K562 (cell line): ENCODE measurements at regions not wholly inside any gene's neighbourhood (a gene's known extent, or its start where the extent isn't known, plus 50 kb on each side); places are given as distances from the start of the nearest gene placed in this dataset.

Source experiments
- BACH1 ChIP-seq: fragments of 200-800 bp; sonication (Bioruptor generic); IDR thresholded peaks from 2 replicates; pipeline ENCODE4 v1.6.1; 2016; ENCODE audit warnings: missing genetic modification characterization, missing compliant biosample characterization
- BRD9 ChIP-seq: fragments of 450-650 bp; IDR thresholded peaks from 2 replicates; pipeline ENCODE4 v1.6.1; 2018; ENCODE audit warnings: low read depth; ENCODE audit not compliant: partially characterized antibody
- CEBPG ChIP-seq, 3 experiments: fragments of 200-800 bp in 1 of 3; sonication (Bioruptor generic) in 1 of 3; sonication (generic) in 1 of 3; formaldehyde crosslinking in 1 of 3; IDR thresholded peaks in 2 of 3; conservative IDR thresholded peaks in 1 of 3; 2 replicates each; pipeline versions ENCODE4 v1.6.1 to v1.8.0; 2016 to 2022; ENCODE audit warnings: missing compliant biosample characterization in 2 of 3, missing genetic modification characterization in 2 of 3, mild to moderate bottlenecking in 1 of 3, missing genetic modification reagents in 1 of 3
- ESRRA ChIP-seq: fragments of 450-650 bp; IDR thresholded peaks from 2 replicates; pipeline ENCODE4 v1.6.1; 2014; ENCODE audit warnings: low read depth, mild to moderate bottlenecking, moderate library complexity, borderline replicate concordance
- FOXP1 ChIP-seq: sonication (generic); formaldehyde crosslinking; IDR thresholded peaks from 2 replicates; pipeline ENCODE4 v1.8.0; 2022; ENCODE audit warnings: mild to moderate bottlenecking, missing genetic modification reagents
- HMBOX1 ChIP-seq: sonication (generic); IDR thresholded peaks from 2 replicates; pipeline ENCODE4 v1.6.1; 2016
- MAFK ChIP-seq: IDR thresholded peaks from 2 replicates; pipeline ENCODE4 v1.6.1; 2011; ENCODE audit warnings: low read length, improper control_type of control experiment
- NFYB ChIP-seq: IDR thresholded peaks from 2 replicates; pipeline ENCODE4 v1.6.1; 2011; ENCODE audit warnings: mild to moderate bottlenecking, moderate library complexity; ENCODE audit not compliant: insufficient read length; ENCODE audit errors: extremely low read depth
- SPI1 ChIP-seq: IDR thresholded peaks from 2 replicates; pipeline ENCODE4 v1.6.1; 2011; ENCODE audit warnings: low read depth, low read length, control low read depth, borderline replicate concordance
- XRCC4 ChIP-seq: IDR thresholded peaks from one replicate; pipeline ENCODE4 v1.6.1; 2011; ENCODE audit not compliant: insufficient read depth, insufficient read length; ENCODE audit errors: extremely low read depth
- ZBTB7A ChIP-seq: IDR thresholded peaks from 2 replicates; pipeline ENCODE4 v1.6.1; 2011; ENCODE audit warnings: low read depth, mild to moderate bottlenecking, low read length, moderate library complexity, borderline replicate concordance; ENCODE audit not compliant: control insufficient read depth
- ZC3H11A ChIP-seq: IDR thresholded peaks from 2 replicates; pipeline ENCODE4 v1.6.1; 2012; ENCODE audit warnings: low read depth, low read length, improper control_type of control experiment
- ZNF133 ChIP-seq: fragments of 250-450 bp; sonication (Bioruptor Pico); IDR thresholded peaks from 2 replicates; pipeline ENCODE4 v1.4.0; 2020; ENCODE audit warnings: mild to moderate bottlenecking
- ZNF431 ChIP-seq: sonication (generic); formaldehyde crosslinking; IDR thresholded peaks from 2 replicates; pipeline ENCODE4 v1.8.0; 2022; ENCODE audit warnings: mild to moderate bottlenecking, missing genetic modification reagents
- TF ChIP-seq, protein P1 (sequence below): sonication (generic); formaldehyde crosslinking; IDR thresholded peaks from 2 replicates; pipeline ENCODE4 v1.8.1; 2023; ENCODE audit warnings: mild to moderate bottlenecking, missing genetic modification reagents
- TF ChIP-seq, protein P2 (sequence below), 2 experiments: fragments of 450-650 bp in 1 of 2; IDR thresholded peaks; 2 replicates each; pipeline ENCODE4 v1.6.1; 2011 to 2017; ENCODE audit warnings: low read depth in 2 of 2, antibody characterized with exemption in 1 of 2, borderline replicate concordance in 1 of 2, low read length in 1 of 2, mild to moderate bottlenecking in 1 of 2, mixed read lengths in 1 of 2; ENCODE audit not compliant: control insufficient read depth in 1 of 2

GRCh38 chr2:111624411-111625156, 259.4 kb downstream of the ANAPC1 start (continued):
- TF ChIP-seq, protein P1, sequence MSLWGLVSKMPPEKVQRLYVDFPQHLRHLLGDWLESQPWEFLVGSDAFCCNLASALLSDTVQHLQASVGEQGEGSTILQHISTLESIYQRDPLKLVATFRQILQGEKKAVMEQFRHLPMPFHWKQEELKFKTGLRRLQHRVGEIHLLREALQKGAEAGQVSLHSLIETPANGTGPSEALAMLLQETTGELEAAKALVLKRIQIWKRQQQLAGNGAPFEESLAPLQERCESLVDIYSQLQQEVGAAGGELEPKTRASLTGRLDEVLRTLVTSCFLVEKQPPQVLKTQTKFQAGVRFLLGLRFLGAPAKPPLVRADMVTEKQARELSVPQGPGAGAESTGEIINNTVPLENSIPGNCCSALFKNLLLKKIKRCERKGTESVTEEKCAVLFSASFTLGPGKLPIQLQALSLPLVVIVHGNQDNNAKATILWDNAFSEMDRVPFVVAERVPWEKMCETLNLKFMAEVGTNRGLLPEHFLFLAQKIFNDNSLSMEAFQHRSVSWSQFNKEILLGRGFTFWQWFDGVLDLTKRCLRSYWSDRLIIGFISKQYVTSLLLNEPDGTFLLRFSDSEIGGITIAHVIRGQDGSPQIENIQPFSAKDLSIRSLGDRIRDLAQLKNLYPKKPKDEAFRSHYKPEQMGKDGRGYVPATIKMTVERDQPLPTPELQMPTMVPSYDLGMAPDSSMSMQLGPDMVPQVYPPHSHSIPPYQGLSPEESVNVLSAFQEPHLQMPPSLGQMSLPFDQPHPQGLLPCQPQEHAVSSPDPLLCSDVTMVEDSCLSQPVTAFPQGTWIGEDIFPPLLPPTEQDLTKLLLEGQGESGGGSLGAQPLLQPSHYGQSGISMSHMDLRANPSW, result no peak
- TF ChIP-seq XRCC4 (no peak), MAFK (no peak), ZNF133 (no peak), ZC3H11A (no peak), BRD9 (no peak), SPI1 (no peak), BACH1 (peak; percentile 58; the same call in 1 of the 2 replicates), CEBPG (CRISPR knock-in tag; IDR thresholded peaks at IDR 0.05) (peak; percentile 40; the same call in 1 of the 2 replicates), CEBPG (tag; conservative IDR thresholded peaks at IDR 0.05 in 1 of 2, IDR thresholded peaks at IDR 0.05 in 1 of 2) (peak; percentile 91 to 95), NFYB (no peak), ESRRA (no peak), FOXP1 (CRISPR knock-in tag) (no peak), ZBTB7A (no peak), ZNF431 (no peak), HMBOX1 (0 out of 2 replicates have a peak, but pooled peaks have one; percentile 19)
- TF ChIP-seq, protein P2, sequence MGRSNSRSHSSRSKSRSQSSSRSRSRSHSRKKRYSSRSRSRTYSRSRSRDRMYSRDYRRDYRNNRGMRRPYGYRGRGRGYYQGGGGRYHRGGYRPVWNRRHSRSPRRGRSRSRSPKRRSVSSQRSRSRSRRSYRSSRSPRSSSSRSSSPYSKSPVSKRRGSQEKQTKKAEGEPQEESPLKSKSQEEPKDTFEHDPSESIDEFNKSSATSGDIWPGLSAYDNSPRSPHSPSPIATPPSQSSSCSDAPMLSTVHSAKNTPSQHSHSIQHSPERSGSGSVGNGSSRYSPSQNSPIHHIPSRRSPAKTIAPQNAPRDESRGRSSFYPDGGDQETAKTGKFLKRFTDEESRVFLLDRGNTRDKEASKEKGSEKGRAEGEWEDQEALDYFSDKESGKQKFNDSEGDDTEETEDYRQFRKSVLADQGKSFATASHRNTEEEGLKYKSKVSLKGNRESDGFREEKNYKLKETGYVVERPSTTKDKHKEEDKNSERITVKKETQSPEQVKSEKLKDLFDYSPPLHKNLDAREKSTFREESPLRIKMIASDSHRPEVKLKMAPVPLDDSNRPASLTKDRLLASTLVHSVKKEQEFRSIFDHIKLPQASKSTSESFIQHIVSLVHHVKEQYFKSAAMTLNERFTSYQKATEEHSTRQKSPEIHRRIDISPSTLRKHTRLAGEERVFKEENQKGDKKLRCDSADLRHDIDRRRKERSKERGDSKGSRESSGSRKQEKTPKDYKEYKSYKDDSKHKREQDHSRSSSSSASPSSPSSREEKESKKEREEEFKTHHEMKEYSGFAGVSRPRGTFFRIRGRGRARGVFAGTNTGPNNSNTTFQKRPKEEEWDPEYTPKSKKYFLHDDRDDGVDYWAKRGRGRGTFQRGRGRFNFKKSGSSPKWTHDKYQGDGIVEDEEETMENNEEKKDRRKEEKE (IDR thresholded peaks at IDR 0.05; ENCODE audit: borderline replicate concordance in 1 of 2, control insufficient read depth in 1 of 2, low read depth in 2 of 2, low read length in 1 of 2), result no peak
